Panc1 (cell line): ENCODE measurements at regions not wholly inside any gene's neighbourhood (a gene's known extent, or its start where the extent isn't known, plus 50 kb on each side); places are given as distances from the start of the nearest gene placed in this dataset.

Experiments used
- ATAC-seq: fragments of 200-7000 bp; cut with Tn5 transposase; 2 replicates; pipeline ENCODE4 v1.9.1; 2020; ENCODE audit warnings: mild to moderate bottlenecking, moderate library complexity
- BruUV-seq: library from RNA; stranded (reverse); fragments of 400-500 nt; replicated peaks from 2 replicates; lab custom pipeline; 2021; lab: Mats Ljungman, UMichigan
- CTCF ChIA-PET: fragments of 300-600 bp; sonication (Branson Sonifier 250); formaldehyde crosslinking; loops from one replicate; lab custom pipeline; 2022; ENCODE audit warnings: antibody characterized with exemption; lab: Charles Lee
- POLR2A ChIA-PET: fragments of 300-600 bp; sonication (Branson Sonifier 250); formaldehyde crosslinking; loops from one replicate; lab custom pipeline; 2022; ENCODE audit warnings: antibody characterized with exemption; lab: Charles Lee
- DNase-seq: peaks from one replicate; pipeline ENCODE4 v3.0.0-alpha.2; 2010; ENCODE audit warnings: low read depth, low spot score
- H3K27ac ChIP-seq: 2 replicates; pipeline ENCODE4 v1.5.1; 2011; ENCODE audit warnings: mild to moderate bottlenecking, low read length, inconsistent platforms
- H3K27me3 ChIP-seq: fragments of 200-500 bp; sonication (Bioruptor generic); 2 replicates; pipeline ENCODE4 v1.6.0; 2014; ENCODE audit warnings: low read length, inconsistent platforms; ENCODE audit not compliant: control insufficient read depth, insufficient read depth
- H3K36me3 ChIP-seq: fragments of 200-500 bp; sonication (Bioruptor generic); 2 replicates; pipeline ENCODE4 v1.5.1; 2014; ENCODE audit warnings: inconsistent platforms, mild to moderate bottlenecking, low read length, moderate library complexity; ENCODE audit not compliant: control insufficient read depth, insufficient read depth
- H3K4me1 ChIP-seq: 2 replicates; pipeline ENCODE4 v1.5.1; 2011; ENCODE audit warnings: inconsistent platforms, mild to moderate bottlenecking, low read length, moderate library complexity; ENCODE audit not compliant: control insufficient read depth, insufficient read depth
- H3K4me3 ChIP-seq, 2 experiments: 2 replicates each; pipeline ENCODE4 v1.5.1; 2011 to 2012; ENCODE audit warnings: low read depth in 2 of 2, low read length in 2 of 2, mild to moderate bottlenecking in 2 of 2, inconsistent platforms in 1 of 2, moderate library complexity in 1 of 2
- H3K9me3 ChIP-seq: fragments of 200-500 bp; sonication (Bioruptor generic); 2 replicates; pipeline ENCODE4 v1.5.1; 2014; ENCODE audit warnings: low read depth, mild to moderate bottlenecking, inconsistent platforms, low read length, moderate library complexity; ENCODE audit not compliant: control insufficient read depth, insufficient read depth
- POLR2AphosphoS5 ChIP-seq: IDR thresholded peaks from 2 replicates; pipeline ENCODE4 v1.6.1; 2012; ENCODE audit warnings: mild to moderate bottlenecking, low read depth, low read length, moderate library complexity
- SIN3A ChIP-seq: IDR thresholded peaks from 2 replicates; pipeline ENCODE4 v1.6.1; 2012; ENCODE audit warnings: low read depth, mild to moderate bottlenecking, low read length, moderate library complexity, borderline replicate concordance; ENCODE audit not compliant: insufficient read depth
- TCF7L2 ChIP-seq: IDR thresholded peaks from 2 replicates; pipeline ENCODE4 v1.6.1; 2011; ENCODE audit warnings: mild to moderate bottlenecking, low read depth, low read length, inconsistent platforms
- in situ Hi-C: cut with HindIII; loops from 2 replicates; pipeline ENCODE4 v1.10.0; 2016; ENCODE audit warnings: low sequenced_read_pairs, low pct_unique_long_range_greater_than_20kb
- intact Hi-C: fragments of 100-400 bp; cut with micrococcal nuclease; formaldehyde crosslinking; loops from one replicate; pipeline ENCODE4 v1.10.0; 2022; ENCODE audit not compliant: unreplicated experiment
- TF ChIP-seq, protein P1 (sequence below): fragments of 450-650 bp; IDR thresholded peaks from 2 replicates; pipeline ENCODE4 v1.5.1; 2017; ENCODE audit warnings: mild to moderate bottlenecking
- TF ChIP-seq, protein P2 (sequence below), 2 experiments: IDR thresholded peaks; 2 replicates each; pipeline ENCODE4 v1.6.1; 2011 to 2012; ENCODE audit warnings: low read depth in 2 of 2, control low read depth in 1 of 2, low read length in 1 of 2, mild to moderate bottlenecking in 1 of 2, moderate library complexity in 1 of 2; ENCODE audit not compliant: insufficient read depth in 1 of 2

DNA sequence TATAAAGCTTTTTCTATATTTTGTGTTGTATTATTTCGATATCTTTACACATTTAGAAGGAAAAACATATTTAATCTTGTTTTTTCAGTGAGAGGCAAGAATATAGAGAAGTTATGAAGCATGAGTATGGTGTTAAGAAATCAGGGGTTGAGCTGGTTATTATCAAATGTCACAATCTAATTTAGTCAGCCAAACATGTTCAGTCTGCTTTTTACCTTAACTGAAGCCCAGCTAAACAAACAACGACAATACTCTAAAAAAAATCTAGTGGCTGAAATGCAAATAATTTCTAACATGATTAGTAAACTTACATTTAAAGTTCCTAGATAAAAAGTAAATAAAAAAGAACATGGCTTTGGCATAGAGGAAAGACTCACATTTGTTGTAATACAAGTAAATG lies 433.8 kb upstream of the NRSN1 start:
- CTCF ChIA-PET: no interaction called here
- no TSS peak for BruUV-seq
- Histone ChIP-seq H3K4me1 (no peaks in the 10 kb centered on the region), H3K9me3 (no peaks in the 10 kb centered on the region; the same call in 1 of the 2 replicates), H3K27ac (no peak overlapping the region), H3K4me3 (no peak overlapping the region), H3K27me3 (no peaks in the 10 kb centered on the region), H3K36me3 (no peaks in the 10 kb centered on the region)
- intact Hi-C loops (no loop called here), in situ Hi-C loops (no loop called here)
- ATAC-seq: no peak
- DNase-seq: no peak
- TF ChIP-seq, protein P1, sequence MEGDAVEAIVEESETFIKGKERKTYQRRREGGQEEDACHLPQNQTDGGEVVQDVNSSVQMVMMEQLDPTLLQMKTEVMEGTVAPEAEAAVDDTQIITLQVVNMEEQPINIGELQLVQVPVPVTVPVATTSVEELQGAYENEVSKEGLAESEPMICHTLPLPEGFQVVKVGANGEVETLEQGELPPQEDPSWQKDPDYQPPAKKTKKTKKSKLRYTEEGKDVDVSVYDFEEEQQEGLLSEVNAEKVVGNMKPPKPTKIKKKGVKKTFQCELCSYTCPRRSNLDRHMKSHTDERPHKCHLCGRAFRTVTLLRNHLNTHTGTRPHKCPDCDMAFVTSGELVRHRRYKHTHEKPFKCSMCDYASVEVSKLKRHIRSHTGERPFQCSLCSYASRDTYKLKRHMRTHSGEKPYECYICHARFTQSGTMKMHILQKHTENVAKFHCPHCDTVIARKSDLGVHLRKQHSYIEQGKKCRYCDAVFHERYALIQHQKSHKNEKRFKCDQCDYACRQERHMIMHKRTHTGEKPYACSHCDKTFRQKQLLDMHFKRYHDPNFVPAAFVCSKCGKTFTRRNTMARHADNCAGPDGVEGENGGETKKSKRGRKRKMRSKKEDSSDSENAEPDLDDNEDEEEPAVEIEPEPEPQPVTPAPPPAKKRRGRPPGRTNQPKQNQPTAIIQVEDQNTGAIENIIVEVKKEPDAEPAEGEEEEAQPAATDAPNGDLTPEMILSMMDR: no peak
- TF ChIP-seq, protein P2, sequence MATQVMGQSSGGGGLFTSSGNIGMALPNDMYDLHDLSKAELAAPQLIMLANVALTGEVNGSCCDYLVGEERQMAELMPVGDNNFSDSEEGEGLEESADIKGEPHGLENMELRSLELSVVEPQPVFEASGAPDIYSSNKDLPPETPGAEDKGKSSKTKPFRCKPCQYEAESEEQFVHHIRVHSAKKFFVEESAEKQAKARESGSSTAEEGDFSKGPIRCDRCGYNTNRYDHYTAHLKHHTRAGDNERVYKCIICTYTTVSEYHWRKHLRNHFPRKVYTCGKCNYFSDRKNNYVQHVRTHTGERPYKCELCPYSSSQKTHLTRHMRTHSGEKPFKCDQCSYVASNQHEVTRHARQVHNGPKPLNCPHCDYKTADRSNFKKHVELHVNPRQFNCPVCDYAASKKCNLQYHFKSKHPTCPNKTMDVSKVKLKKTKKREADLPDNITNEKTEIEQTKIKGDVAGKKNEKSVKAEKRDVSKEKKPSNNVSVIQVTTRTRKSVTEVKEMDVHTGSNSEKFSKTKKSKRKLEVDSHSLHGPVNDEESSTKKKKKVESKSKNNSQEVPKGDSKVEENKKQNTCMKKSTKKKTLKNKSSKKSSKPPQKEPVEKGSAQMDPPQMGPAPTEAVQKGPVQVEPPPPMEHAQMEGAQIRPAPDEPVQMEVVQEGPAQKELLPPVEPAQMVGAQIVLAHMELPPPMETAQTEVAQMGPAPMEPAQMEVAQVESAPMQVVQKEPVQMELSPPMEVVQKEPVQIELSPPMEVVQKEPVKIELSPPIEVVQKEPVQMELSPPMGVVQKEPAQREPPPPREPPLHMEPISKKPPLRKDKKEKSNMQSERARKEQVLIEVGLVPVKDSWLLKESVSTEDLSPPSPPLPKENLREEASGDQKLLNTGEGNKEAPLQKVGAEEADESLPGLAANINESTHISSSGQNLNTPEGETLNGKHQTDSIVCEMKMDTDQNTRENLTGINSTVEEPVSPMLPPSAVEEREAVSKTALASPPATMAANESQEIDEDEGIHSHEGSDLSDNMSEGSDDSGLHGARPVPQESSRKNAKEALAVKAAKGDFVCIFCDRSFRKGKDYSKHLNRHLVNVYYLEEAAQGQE (IDR thresholded peaks at IDR 0.05; ENCODE audit: insufficient read depth in 1 of 2, low read depth in 2 of 2, low read length in 1 of 2): no peak
- TF ChIP-seq TCF7L2 (no peak), SIN3A (no peak), POLR2AphosphoS5 (no peak)
- POLR2A ChIA-PET: no interaction called here

DNA sequence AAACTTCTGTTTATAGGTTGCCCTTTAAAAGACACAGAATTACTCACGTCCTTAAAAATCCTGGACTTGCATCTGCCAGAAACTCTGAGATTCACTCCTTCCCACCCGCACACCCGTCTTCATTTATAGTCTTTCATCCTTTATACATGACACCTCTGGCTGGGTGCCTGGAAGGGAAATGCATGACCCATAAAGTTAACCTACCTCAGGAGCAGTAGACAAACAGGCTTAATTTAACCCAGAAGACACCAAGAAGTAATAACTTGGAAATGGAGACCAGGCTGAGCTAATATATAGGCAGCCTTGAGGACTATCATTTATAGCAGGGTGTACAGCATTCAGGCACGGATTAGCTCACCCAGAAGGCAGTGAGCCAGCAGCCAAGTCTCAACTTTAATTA lies 429.0 kb upstream of the NRSN1 start:
- in situ Hi-C loops: no loop called here
- Histone ChIP-seq H3K36me3 (no peaks in the 10 kb centered on the region), H3K4me1 (no peaks in the 10 kb centered on the region), H3K27ac (no peak overlapping the region), H3K4me3 (no peak overlapping the region), H3K9me3 (no peaks in the 10 kb centered on the region), H3K27me3 (no peaks in the 10 kb centered on the region)
- CTCF ChIA-PET: no interaction called here
- BruUV-seq: no TSS peak
- intact Hi-C loops: no loop called here
- TF ChIP-seq, protein P1: no peak
- no peak for TF ChIP-seq TCF7L2
- no peak for TF ChIP-seq POLR2AphosphoS5
- TF ChIP-seq SIN3A: no peak
- TF ChIP-seq, protein P2 (IDR thresholded peaks at IDR 0.05; ENCODE audit: insufficient read depth in 1 of 2, low read depth in 2 of 2, low read length in 1 of 2): no peak
- POLR2A ChIA-PET: no interaction called here
- ATAC-seq (no peak), DNase-seq (no peak)
